Esophagus squamous epithelium (tissue), 5 donors: ENCODE measurements at regions not wholly inside any gene's neighbourhood (a gene's known extent, or its start where the extent isn't known, plus 50 kb on each side); places are given as distances from the start of the nearest gene placed in this dataset.

ENCODE experiments used
- DNase-seq: peaks from one replicate; lab custom pipeline; 2025; lab: John Stamatoyannopoulos, UW
- H3K27ac ChIP-seq, 4 donors: fragments of 200-600 bp; sonication (generic); one replicate each; pipeline ENCODE4 v1.5.1; 2016 to 2019; ENCODE audit warnings: mild to moderate bottlenecking in 1 of 4
- H3K27me3 ChIP-seq, 4 donors: fragments of 200-600 bp; sonication (generic); 1 replicate in 3 of 4; 2 replicates in 1 of 4; pipeline versions ENCODE4 v1.5.1 to v1.6.0; 2017 to 2021; ENCODE audit warnings: antibody characterized with exemption in 1 of 4
- H3K36me3 ChIP-seq, 3 donors: fragments of 200-600 bp; sonication (generic); one replicate each; pipeline ENCODE4 v1.5.1; 2016 to 2019
- H3K4me1 ChIP-seq, 3 donors: fragments of 200-600 bp; sonication (generic); one replicate each; pipeline ENCODE4 v1.5.1; 2017 to 2019
- H3K4me3 ChIP-seq, 4 donors: fragments of 200-600 bp; sonication (generic); 1 replicate in 3 of 4; 2 replicates in 1 of 4; pipeline ENCODE4 v1.5.1; 2016 to 2019; ENCODE audit warnings: mild to moderate bottlenecking in 2 of 4, moderate library complexity in 1 of 4
- H3K9me3 ChIP-seq, 3 donors: fragments of 200-600 bp; sonication (generic); one replicate each; pipeline ENCODE4 v1.5.1; 2016 to 2019
- POLR2A ChIP-seq, 4 donors: fragments of 450-650 bp; IDR thresholded peaks; one replicate each; pipeline ENCODE4 v1.6.1; 2017; ENCODE audit warnings: antibody characterized with exemption in 4 of 4, mild to moderate bottlenecking in 4 of 4, moderate library complexity in 3 of 4
- WGBS, 2 donors: methylation state at CpG; one replicate each; pipeline ENCODE4 v1.1.5; 2018; 5-methylcytosine and 5-hydroxymethylcytosine counted together
- intact Hi-C: fragments of 100-400 bp; cut with DNase I; formaldehyde crosslinking; loops from one replicate; pipeline ENCODE4 v1.15.0; 2022
- TF ChIP-seq, protein P1 (sequence below), 6 experiments: fragments of 450-650 bp in 4 of 6; fragments of 200-600 bp in 2 of 6; sonication (generic) in 2 of 6; IDR thresholded peaks; one replicate each; pipeline ENCODE4 v1.5.1; 2016 to 2019; ENCODE audit warnings: antibody characterized with exemption in 6 of 6, mild to moderate bottlenecking in 4 of 6, moderate library complexity in 4 of 6
- donor health status: DM: yes; HTN: yes; CAD: no.

DNA sequence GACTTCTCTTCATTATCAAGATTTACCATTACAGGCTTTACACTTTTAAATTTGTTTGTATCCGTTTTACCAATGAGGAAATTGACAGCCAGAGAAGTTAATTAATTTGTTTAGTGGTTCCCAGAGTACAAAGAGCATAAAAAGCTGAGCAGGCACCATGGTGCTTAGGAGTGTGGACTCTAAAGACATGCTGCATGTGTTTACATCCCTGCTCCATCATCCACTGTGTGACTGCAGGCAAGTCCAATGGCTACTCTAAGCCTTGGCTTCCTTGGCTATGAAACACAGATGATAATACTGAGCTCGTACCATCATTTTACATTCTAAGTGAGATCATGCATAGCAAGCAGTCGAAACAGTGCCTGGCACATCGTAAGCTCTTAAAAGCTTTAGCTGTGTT, 108.0 kb upstream of the SLC35G4 start:
- no peaks in the 10 kb centered on the region for H3K9me3 ChIP-seq
- no peak for DNase-seq
- no peaks in the 10 kb centered on the region for H3K36me3 ChIP-seq
- TF ChIP-seq, protein P1, sequence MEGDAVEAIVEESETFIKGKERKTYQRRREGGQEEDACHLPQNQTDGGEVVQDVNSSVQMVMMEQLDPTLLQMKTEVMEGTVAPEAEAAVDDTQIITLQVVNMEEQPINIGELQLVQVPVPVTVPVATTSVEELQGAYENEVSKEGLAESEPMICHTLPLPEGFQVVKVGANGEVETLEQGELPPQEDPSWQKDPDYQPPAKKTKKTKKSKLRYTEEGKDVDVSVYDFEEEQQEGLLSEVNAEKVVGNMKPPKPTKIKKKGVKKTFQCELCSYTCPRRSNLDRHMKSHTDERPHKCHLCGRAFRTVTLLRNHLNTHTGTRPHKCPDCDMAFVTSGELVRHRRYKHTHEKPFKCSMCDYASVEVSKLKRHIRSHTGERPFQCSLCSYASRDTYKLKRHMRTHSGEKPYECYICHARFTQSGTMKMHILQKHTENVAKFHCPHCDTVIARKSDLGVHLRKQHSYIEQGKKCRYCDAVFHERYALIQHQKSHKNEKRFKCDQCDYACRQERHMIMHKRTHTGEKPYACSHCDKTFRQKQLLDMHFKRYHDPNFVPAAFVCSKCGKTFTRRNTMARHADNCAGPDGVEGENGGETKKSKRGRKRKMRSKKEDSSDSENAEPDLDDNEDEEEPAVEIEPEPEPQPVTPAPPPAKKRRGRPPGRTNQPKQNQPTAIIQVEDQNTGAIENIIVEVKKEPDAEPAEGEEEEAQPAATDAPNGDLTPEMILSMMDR (IDR thresholded peaks at IDR 0.05): no peak
- TF ChIP-seq POLR2A (IDR thresholded peaks at IDR 0.05): no peak
- WGBS, 2 donors: 67 to 78% methylated on average over 4 of the region's 4 CpGs
- no peak overlapping the region for H3K4me3 ChIP-seq
- no peak overlapping the region for H3K27ac ChIP-seq
- H3K4me1 ChIP-seq: peaks cover 0 to 7% (median 0%) of the 10 kb centered on the region in 3 donors
- intact Hi-C loops: no loop called here
- H3K27me3 ChIP-seq: peaks cover 0 to 6% (median 0%) of the 10 kb centered on the region in 4 donors

DNA sequence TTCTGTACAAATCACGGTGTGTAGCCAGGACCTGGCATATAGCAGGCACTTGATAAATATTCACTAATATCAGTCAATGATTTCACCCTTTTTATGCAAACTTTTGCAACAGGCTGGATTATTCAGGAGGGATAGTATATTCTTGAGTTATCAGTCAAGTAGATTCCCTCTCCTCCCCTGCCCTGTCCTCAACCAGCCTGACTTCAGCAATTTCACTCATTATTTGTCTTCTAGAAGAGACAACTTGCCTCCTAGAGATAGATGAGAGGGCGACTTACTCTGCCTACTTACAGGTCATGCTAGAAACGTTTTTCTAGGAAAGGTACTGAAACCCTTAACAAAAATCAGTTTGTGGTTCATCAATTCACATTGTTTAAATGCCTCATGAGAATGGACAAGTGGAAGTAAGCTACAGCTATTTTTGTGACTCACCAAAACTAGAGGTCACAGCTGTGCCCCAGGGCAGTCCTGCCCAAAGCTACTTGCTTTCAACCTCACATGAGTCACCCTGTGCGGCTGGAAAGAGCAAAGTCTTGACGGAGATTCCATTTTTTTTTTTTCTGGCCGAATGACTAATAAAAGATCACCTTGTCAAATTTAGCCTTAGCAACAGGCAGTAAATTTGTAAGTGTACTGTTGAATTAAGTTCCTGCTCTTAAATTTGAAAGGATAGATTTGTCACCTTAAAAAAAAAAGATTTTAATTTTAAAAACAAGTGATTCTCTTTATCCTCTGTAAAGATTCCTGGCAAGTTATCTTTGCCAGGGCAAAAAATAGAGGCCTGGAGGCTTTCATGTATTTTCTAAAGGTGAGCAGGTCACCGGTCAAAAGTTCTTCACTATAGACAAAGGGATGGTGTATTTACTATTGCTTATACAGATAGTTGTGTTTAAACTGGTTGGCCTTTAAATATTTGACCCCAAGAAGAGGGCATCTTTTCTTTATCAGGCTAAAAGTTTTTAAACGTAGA, 109.0 kb upstream of the SLC35G4 start:
- peaks cover 0 to 7% (median 0%) of the 10 kb centered on the region in 3 donors for H3K4me1 ChIP-seq
- WGBS, 2 donors: 30 to 41% methylated on average over 8 of the region's 8 CpGs
- DNase-seq: no peak
- no peak overlapping the region for H3K4me3 ChIP-seq
- H3K9me3 ChIP-seq: no peaks in the 10 kb centered on the region
- peaks cover 0 to 6% (median 0%) of the 10 kb centered on the region in 4 donors for H3K27me3 ChIP-seq
- no peak overlapping the region for H3K27ac ChIP-seq
- intact Hi-C loops: no loop called here
- H3K36me3 ChIP-seq: no peaks in the 10 kb centered on the region
- TF ChIP-seq POLR2A (IDR thresholded peaks at IDR 0.05): no peak
- TF ChIP-seq, protein P1 (IDR thresholded peaks at IDR 0.05): no peak

DNA sequence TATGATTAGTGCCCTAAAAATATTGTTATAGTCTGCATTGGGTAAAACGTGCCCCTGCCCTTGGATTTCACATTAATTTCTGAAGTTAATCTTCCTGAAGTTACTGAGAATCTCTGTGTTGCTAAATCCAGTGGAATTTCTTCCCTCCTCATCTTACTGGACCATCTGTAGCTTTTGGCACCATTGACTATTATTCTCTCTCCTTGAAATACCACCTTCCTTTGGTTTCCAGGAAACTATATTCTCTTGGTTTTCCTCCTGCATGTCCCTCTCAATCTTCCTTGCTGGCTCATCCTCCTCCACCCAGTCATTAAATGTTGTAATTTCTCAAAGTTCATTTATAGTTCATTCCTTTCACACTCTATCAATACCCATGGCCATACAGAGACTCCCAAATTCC, 110.6 kb upstream of the SLC35G4 start:
- 58 to 67% methylated on average over 1 of the region's 1 CpG for WGBS, 2 donors
- DNase-seq: no peak
- intact Hi-C loops: loop anchor here (10.0 kb wide), 1 partner anchor 64 kb away; no protein-coding TSS in a partner anchor
- H3K4me1 ChIP-seq: peaks cover 0 to 7% (median 0%) of the 10 kb centered on the region in 3 donors
- H3K36me3 ChIP-seq: no peaks in the 10 kb centered on the region
- H3K27me3 ChIP-seq: peaks cover 0 to 6% (median 0%) of the 10 kb centered on the region in 4 donors
- H3K27ac ChIP-seq: no peak overlapping the region
- no peaks in the 10 kb centered on the region for H3K9me3 ChIP-seq
- no peak for TF ChIP-seq POLR2A (IDR thresholded peaks at IDR 0.05)
- TF ChIP-seq, protein P1 (IDR thresholded peaks at IDR 0.05): no peak
- H3K4me3 ChIP-seq: no peak overlapping the region

DNA sequence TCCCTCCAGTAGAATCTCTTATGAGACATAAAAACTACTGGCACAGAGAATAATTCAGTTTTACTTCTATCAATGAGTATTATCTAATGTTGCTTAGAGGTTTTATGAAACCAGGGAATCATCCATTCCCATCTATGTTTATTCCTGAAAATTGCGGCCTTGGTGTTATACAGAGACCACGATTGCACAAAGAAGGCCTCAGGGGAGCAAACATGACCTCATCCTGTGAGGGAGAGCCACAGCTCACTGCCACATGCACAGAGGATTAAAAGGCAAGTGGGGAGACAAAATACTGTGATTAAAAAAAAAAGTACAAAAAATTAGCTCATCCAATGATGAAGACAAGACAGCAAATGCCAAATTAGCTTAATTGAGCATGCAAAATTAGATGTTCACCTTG, 111.8 kb upstream of the SLC35G4 start:
- Histone ChIP-seq H3K9me3 (no peaks in the 10 kb centered on the region), H3K36me3 (no peaks in the 10 kb centered on the region), H3K4me1 (peaks cover 0 to 7% (median 0%) of the 10 kb centered on the region in 3 donors), H3K27ac (no peak overlapping the region), H3K27me3 (peaks cover 0 to 6% (median 0%) of the 10 kb centered on the region in 4 donors), H3K4me3 (no peak overlapping the region)
- no peak for TF ChIP-seq POLR2A (IDR thresholded peaks at IDR 0.05)
- TF ChIP-seq, protein P1 (IDR thresholded peaks at IDR 0.05): no peak
- intact Hi-C loops: loop anchor here (10.0 kb wide), 1 partner anchor 63 kb away; no protein-coding TSS in a partner anchor
- DNase-seq: no peak
- 57 to 59% methylated on average over 2 of the region's 2 CpGs for WGBS, 2 donors
